ENCODE measurements at regions not wholly inside any gene's neighbourhood (a gene's known extent, or its start where the extent isn't known, plus 50 kb on each side); places are given as distances from the start of the nearest gene placed in this dataset.

- DNase-seq (ENCODE audit: low read depth) = no peak
- H3K4me3 ChIP-seq (ENCODE audit: low read depth, low read length) = no peak overlapping the region
- TF ChIP-seq CTCF (IDR thresholded peaks at IDR 0.05; ENCODE audit: insufficient read depth, low read depth, low read length, missing control alignments) = no peak
Observed at GRCh38 chr14:83416476-83416875, 1882.8 kb upstream of the SEL1L start.

GRCh38 chr14:83419420-83419819 is 1885.8 kb upstream of the SEL1L start:
- TF ChIP-seq CTCF (IDR thresholded peaks at IDR 0.05; ENCODE audit: insufficient read depth, low read depth, low read length, missing control alignments) = no peak
- H3K4me3 ChIP-seq (ENCODE audit: low read depth, low read length) = no peak overlapping the region
- no peak for DNase-seq (ENCODE audit: low read depth)

GRCh38 chr14:83421711-83422110 is 1888.1 kb upstream of the SEL1L start:
- DNase-seq (ENCODE audit: low read depth) = no peak
- H3K4me3 ChIP-seq (ENCODE audit: low read depth, low read length) = no peak overlapping the region

GRCh38 chr14:83425138-83425537 is 1891.5 kb upstream of the SEL1L start:
- DNase-seq (ENCODE audit: low read depth) = no peak
- no peak for TF ChIP-seq CTCF (IDR thresholded peaks at IDR 0.05; ENCODE audit: insufficient read depth, low read depth, low read length, missing control alignments)
- no peak overlapping the region for H3K4me3 ChIP-seq (ENCODE audit: low read depth, low read length)

More at GRCh38 chr14:83421711-83422110, 1888.1 kb upstream of the SEL1L start:
- TF ChIP-seq CTCF (IDR thresholded peaks at IDR 0.05; ENCODE audit: insufficient read depth, low read depth, low read length, missing control alignments) = no peak

- no peak overlapping the region for H3K4me3 ChIP-seq (ENCODE audit: low read depth, low read length)
- TF ChIP-seq CTCF (IDR thresholded peaks at IDR 0.05; ENCODE audit: insufficient read depth, low read depth, low read length, missing control alignments) = no peak
- no peak for DNase-seq (ENCODE audit: low read depth)
Observed at GRCh38 chr14:83425706-83426105, 1892.1 kb upstream of the SEL1L start.

GRCh38 chr14:83433618-83434017 is 1900.0 kb upstream of the SEL1L start:
- no peak overlapping the region for H3K4me3 ChIP-seq (ENCODE audit: low read depth, low read length)
- no peak for TF ChIP-seq CTCF (IDR thresholded peaks at IDR 0.05; ENCODE audit: insufficient read depth, low read depth, low read length, missing control alignments)
- no peak for DNase-seq (ENCODE audit: low read depth)

GRCh38 chr14:83441801-83442200 is 1908.1 kb upstream of the SEL1L start:
- no peak for TF ChIP-seq CTCF (IDR thresholded peaks at IDR 0.05; ENCODE audit: insufficient read depth, low read depth, low read length, missing control alignments)
- no peak for DNase-seq (ENCODE audit: low read depth)
- H3K4me3 ChIP-seq (ENCODE audit: low read depth, low read length) = no peak overlapping the region

All from GM12865 (cell line).